ENCODE measurements at regions not wholly inside any gene's neighbourhood (a gene's known extent, or its start where the extent isn't known, plus 50 kb on each side); places are given as distances from the start of the nearest gene placed in this dataset.

DNA sequence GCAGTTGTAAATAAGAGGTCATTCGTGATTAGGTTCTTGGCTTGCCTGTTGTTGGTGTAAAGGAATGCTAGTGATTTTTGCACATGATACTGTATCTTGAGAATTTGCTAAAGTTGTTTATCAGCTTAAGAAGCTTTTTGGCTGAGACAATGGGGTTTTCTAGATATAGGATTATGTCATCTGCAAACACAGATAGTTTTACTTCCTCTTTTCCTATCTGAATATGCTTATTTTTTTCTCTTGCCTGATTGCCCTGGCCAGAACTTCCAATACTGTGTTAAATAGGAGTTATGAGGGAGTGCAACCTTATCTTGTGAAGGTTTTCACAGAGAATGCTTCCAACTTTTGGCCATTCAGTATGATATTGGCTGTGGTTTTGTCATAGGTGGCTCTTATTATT, 576.1 kb upstream of the RGS18 start (continued):
- TF ChIP-seq, protein P1, sequence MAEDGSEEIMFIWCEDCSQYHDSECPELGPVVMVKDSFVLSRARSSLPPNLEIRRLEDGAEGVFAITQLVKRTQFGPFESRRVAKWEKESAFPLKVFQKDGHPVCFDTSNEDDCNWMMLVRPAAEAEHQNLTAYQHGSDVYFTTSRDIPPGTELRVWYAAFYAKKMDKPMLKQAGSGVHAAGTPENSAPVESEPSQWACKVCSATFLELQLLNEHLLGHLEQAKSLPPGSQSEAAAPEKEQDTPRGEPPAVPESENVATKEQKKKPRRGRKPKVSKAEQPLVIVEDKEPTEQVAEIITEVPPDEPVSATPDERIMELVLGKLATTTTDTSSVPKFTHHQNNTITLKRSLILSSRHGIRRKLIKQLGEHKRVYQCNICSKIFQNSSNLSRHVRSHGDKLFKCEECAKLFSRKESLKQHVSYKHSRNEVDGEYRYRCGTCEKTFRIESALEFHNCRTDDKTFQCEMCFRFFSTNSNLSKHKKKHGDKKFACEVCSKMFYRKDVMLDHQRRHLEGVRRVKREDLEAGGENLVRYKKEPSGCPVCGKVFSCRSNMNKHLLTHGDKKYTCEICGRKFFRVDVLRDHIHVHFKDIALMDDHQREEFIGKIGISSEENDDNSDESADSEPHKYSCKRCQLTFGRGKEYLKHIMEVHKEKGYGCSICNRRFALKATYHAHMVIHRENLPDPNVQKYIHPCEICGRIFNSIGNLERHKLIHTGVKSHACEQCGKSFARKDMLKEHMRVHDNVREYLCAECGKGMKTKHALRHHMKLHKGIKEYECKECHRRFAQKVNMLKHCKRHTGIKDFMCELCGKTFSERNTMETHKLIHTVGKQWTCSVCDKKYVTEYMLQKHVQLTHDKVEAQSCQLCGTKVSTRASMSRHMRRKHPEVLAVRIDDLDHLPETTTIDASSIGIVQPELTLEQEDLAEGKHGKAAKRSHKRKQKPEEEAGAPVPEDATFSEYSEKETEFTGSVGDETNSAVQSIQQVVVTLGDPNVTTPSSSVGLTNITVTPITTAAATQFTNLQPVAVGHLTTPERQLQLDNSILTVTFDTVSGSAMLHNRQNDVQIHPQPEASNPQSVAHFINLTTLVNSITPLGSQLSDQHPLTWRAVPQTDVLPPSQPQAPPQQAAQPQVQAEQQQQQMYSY (CRISPR knock-in tag; IDR thresholded peaks at IDR 0.05) = no peak
- TF ChIP-seq, protein P2, sequence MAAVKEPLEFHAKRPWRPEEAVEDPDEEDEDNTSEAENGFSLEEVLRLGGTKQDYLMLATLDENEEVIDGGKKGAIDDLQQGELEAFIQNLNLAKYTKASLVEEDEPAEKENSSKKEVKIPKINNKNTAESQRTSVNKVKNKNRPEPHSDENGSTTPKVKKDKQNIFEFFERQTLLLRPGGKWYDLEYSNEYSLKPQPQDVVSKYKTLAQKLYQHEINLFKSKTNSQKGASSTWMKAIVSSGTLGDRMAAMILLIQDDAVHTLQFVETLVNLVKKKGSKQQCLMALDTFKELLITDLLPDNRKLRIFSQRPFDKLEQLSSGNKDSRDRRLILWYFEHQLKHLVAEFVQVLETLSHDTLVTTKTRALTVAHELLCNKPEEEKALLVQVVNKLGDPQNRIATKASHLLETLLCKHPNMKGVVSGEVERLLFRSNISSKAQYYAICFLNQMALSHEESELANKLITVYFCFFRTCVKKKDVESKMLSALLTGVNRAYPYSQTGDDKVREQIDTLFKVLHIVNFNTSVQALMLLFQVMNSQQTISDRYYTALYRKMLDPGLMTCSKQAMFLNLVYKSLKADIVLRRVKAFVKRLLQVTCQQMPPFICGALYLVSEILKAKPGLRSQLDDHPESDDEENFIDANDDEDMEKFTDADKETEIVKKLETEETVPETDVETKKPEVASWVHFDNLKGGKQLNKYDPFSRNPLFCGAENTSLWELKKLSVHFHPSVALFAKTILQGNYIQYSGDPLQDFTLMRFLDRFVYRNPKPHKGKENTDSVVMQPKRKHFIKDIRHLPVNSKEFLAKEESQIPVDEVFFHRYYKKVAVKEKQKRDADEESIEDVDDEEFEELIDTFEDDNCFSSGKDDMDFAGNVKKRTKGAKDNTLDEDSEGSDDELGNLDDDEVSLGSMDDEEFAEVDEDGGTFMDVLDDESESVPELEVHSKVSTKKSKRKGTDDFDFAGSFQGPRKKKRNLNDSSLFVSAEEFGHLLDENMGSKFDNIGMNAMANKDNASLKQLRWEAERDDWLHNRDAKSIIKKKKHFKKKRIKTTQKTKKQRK (IDR thresholded peaks at IDR 0.05; ENCODE audit: low read depth, low read length) = no peak
- TF ChIP-seq, protein P3, sequence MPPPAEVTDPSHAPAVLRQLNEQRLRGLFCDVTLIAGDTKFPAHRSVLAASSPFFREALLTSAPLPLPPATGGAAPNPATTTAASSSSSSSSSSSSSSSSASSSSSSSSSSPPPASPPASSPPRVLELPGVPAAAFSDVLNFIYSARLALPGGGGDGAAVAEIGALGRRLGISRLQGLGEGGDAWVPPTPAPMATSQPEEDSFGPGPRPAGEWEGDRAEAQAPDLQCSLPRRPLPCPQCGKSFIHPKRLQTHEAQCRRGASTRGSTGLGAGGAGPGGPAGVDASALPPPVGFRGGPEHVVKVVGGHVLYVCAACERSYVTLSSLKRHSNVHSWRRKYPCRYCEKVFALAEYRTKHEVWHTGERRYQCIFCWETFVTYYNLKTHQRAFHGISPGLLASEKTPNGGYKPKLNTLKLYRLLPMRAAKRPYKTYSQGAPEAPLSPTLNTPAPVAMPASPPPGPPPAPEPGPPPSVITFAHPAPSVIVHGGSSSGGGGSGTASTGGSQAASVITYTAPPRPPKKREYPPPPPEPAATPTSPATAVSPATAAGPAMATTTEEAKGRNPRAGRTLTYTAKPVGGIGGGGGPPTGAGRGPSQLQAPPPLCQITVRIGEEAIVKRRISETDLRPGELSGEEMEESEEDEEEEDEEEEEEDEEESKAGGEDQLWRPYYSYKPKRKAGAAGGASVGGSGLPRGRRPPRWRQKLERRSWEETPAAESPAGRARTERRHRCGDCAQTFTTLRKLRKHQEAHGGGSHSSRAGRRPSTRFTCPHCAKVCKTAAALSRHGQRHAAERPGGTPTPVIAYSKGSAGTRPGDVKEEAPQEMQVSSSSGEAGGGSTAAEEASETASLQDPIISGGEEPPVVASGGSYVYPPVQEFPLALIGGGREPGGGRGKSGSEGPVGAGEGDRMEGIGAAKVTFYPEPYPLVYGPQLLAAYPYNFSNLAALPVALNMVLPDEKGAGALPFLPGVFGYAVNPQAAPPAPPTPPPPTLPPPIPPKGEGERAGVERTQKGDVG (CRISPR knock-in tag; IDR thresholded peaks at IDR 0.05) = no peak
- no peak for TF ChIP-seq EZH2 (IDR thresholded peaks at IDR 0.05; ENCODE audit: borderline replicate concordance, control insufficient read depth, low read depth, low read length)
- TF ChIP-seq MYB (IDR thresholded peaks at IDR 0.05; ENCODE audit: borderline replicate concordance, low read depth, low read length) = no peak
- no peak for TF ChIP-seq GATAD2B (conservative IDR thresholded peaks at IDR 0.05; ENCODE audit: low read depth)
- TF ChIP-seq, protein P4, sequence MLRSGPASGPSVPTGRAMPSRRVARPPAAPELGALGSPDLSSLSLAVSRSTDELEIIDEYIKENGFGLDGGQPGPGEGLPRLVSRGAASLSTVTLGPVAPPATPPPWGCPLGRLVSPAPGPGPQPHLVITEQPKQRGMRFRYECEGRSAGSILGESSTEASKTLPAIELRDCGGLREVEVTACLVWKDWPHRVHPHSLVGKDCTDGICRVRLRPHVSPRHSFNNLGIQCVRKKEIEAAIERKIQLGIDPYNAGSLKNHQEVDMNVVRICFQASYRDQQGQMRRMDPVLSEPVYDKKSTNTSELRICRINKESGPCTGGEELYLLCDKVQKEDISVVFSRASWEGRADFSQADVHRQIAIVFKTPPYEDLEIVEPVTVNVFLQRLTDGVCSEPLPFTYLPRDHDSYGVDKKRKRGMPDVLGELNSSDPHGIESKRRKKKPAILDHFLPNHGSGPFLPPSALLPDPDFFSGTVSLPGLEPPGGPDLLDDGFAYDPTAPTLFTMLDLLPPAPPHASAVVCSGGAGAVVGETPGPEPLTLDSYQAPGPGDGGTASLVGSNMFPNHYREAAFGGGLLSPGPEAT (IDR thresholded peaks at IDR 0.05; ENCODE audit: low read depth) = peak; percentile 30; the same call in 1 of the 2 replicates
- TF ChIP-seq EP300 (IDR thresholded peaks at IDR 0.05; ENCODE audit: borderline replicate concordance in 1 of 2, control insufficient read depth in 1 of 2, low read depth in 2 of 2, low read length in 2 of 2) = peak in 1 of 2 experiments; percentile 54; a peak in 1 of 4 replicates
- TF ChIP-seq NFYB (IDR thresholded peaks at IDR 0.05; ENCODE audit: insufficient read depth, low read depth, low read length) = no peak
- peak; percentile 22; the same call in 1 of the 2 replicates for TF ChIP-seq ZNF384 (IDR thresholded peaks at IDR 0.05; ENCODE audit: borderline replicate concordance, low read depth, low read length)
- TF ChIP-seq NRF1 (conservative IDR thresholded peaks at IDR 0.05; ENCODE audit: low read depth, low read length) = no peak
- TF ChIP-seq, protein P5, sequence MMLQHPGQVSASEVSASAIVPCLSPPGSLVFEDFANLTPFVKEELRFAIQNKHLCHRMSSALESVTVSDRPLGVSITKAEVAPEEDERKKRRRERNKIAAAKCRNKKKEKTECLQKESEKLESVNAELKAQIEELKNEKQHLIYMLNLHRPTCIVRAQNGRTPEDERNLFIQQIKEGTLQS (IDR thresholded peaks at IDR 0.05; ENCODE audit: borderline replicate concordance, extremely low read depth, low read depth, low read length) = no peak
- peak; percentile 29; the same call in 1 of the 2 replicates for TF ChIP-seq IKZF1 (conservative IDR thresholded peaks at IDR 0.05)
- TF ChIP-seq EGR1 (IDR thresholded peaks at IDR 0.05; ENCODE audit: borderline replicate concordance in 1 of 2, low read depth in 2 of 2, low read length in 2 of 2) = no peak
- TF ChIP-seq YBX1 (IDR thresholded peaks at IDR 0.05) = no peak

Data from GM12878 (cell line).